MCF 10A (cell line): ENCODE measurements at regions not wholly inside any gene's neighbourhood (a gene's known extent, or its start where the extent isn't known, plus 50 kb on each side); places are given as distances from the start of the nearest gene placed in this dataset.

ENCODE experiments used
- BruUV-seq: library from RNA; stranded (reverse); fragments of 400-500 nt; replicated peaks from 2 replicates; lab custom pipeline; 2021; lab: Mats Ljungman, UMichigan
- CTCF ChIA-PET: fragments of 300-600 bp; sonication (Branson Sonifier 250); formaldehyde crosslinking; extraction: SDS; loops from one replicate; lab custom pipeline; 2021; ENCODE audit warnings: antibody characterized with exemption, inconsistent platforms; lab: Yijun Ruan, JAX
- POLR2A ChIA-PET: fragments of 300-600, 350-650 bp; sonication (Branson Sonifier 250); formaldehyde crosslinking; extraction: SDS; loops from one replicate; lab custom pipeline; 2020; ENCODE audit warnings: antibody characterized with exemption, inconsistent platforms; lab: Yijun Ruan, JAX
- DNase-seq: peaks from one replicate; pipeline ENCODE4 v3.0.0-alpha.2; 2018; ENCODE audit not compliant: unreplicated experiment
- H3K27ac Mint-ChIP-seq: one replicate; pipeline ENCODE4 v1.8.0; 2022; ENCODE audit warnings: mild to moderate bottlenecking, low read depth, mixed read lengths; ENCODE audit not compliant: unreplicated experiment
- H3K27me3 Mint-ChIP-seq: one replicate; pipeline ENCODE4 v1.8.0; 2022; ENCODE audit warnings: mixed read lengths; ENCODE audit not compliant: insufficient read depth, unreplicated experiment
- H3K36me3 Mint-ChIP-seq: one replicate; pipeline ENCODE4 v1.8.0; 2022; ENCODE audit warnings: mild to moderate bottlenecking, moderate library complexity, mixed read lengths; ENCODE audit not compliant: insufficient read depth, unreplicated experiment
- H3K4me1 Mint-ChIP-seq: one replicate; pipeline ENCODE4 v1.8.0; 2022; ENCODE audit warnings: mixed read lengths; ENCODE audit not compliant: insufficient read depth, unreplicated experiment
- H3K4me3 Mint-ChIP-seq: one replicate; pipeline ENCODE4 v1.8.0; 2022; ENCODE audit warnings: mild to moderate bottlenecking, moderate library complexity, mixed read lengths; ENCODE audit not compliant: unreplicated experiment
- H3K9me3 Mint-ChIP-seq: one replicate; pipeline ENCODE4 v1.8.0; 2022; ENCODE audit warnings: mixed read lengths; ENCODE audit not compliant: unreplicated experiment
- intact Hi-C: fragments of 100-400 bp; cut with micrococcal nuclease; formaldehyde crosslinking; loops from 2 replicates; pipeline ENCODE4 v1.14.1; 2022
- TF ChIP-seq, protein P1 (sequence below): fragments of 200-600 bp; IDR thresholded peaks from one replicate; pipeline ENCODE4 v1.8.0; 2022; ENCODE audit warnings: antibody characterized with exemption, mild to moderate bottlenecking; ENCODE audit not compliant: unreplicated experiment

DNA sequence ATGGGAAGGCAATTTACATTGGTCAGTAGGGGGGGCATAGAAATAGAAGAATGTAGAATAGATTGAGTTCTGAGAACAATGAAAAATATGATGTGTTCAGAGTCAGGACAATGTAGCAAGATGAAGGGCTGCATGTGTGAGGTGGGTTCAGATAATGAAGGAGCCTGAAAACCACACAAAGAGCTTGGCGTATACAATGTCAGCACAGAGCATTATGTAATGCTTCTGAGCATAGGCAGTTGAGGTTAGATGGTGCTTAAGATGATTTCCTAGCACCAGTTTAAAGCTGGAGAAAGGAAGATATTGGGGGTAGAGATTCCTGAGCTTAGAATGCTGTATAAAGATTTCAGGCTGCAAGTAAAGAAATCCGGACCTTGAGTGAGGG, 202.0 kb upstream of the SNX7 start:
- H3K9me3 Mint-ChIP-seq: no peaks in the 10 kb centered on the region
- no TSS peak for BruUV-seq
- POLR2A ChIA-PET: no interaction called here
- H3K36me3 Mint-ChIP-seq: no peaks in the 10 kb centered on the region
- TF ChIP-seq, protein P1, sequence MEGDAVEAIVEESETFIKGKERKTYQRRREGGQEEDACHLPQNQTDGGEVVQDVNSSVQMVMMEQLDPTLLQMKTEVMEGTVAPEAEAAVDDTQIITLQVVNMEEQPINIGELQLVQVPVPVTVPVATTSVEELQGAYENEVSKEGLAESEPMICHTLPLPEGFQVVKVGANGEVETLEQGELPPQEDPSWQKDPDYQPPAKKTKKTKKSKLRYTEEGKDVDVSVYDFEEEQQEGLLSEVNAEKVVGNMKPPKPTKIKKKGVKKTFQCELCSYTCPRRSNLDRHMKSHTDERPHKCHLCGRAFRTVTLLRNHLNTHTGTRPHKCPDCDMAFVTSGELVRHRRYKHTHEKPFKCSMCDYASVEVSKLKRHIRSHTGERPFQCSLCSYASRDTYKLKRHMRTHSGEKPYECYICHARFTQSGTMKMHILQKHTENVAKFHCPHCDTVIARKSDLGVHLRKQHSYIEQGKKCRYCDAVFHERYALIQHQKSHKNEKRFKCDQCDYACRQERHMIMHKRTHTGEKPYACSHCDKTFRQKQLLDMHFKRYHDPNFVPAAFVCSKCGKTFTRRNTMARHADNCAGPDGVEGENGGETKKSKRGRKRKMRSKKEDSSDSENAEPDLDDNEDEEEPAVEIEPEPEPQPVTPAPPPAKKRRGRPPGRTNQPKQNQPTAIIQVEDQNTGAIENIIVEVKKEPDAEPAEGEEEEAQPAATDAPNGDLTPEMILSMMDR: no peak
- no peaks in the 10 kb centered on the region for H3K27me3 Mint-ChIP-seq
- no peak overlapping the region for H3K4me3 Mint-ChIP-seq
- CTCF ChIA-PET: interaction anchor here (0.6 to 1.4 kb wide), 3 partner anchors 9 to 1668 kb away, joined by 3 to 10 read pairs (median 4); no protein-coding TSS in a partner anchor
- H3K27ac Mint-ChIP-seq: no peak overlapping the region
- no peak for DNase-seq
- H3K4me1 Mint-ChIP-seq: peaks cover 8% of the 10 kb centered on the region
- intact Hi-C loops: no loop called here

DNA sequence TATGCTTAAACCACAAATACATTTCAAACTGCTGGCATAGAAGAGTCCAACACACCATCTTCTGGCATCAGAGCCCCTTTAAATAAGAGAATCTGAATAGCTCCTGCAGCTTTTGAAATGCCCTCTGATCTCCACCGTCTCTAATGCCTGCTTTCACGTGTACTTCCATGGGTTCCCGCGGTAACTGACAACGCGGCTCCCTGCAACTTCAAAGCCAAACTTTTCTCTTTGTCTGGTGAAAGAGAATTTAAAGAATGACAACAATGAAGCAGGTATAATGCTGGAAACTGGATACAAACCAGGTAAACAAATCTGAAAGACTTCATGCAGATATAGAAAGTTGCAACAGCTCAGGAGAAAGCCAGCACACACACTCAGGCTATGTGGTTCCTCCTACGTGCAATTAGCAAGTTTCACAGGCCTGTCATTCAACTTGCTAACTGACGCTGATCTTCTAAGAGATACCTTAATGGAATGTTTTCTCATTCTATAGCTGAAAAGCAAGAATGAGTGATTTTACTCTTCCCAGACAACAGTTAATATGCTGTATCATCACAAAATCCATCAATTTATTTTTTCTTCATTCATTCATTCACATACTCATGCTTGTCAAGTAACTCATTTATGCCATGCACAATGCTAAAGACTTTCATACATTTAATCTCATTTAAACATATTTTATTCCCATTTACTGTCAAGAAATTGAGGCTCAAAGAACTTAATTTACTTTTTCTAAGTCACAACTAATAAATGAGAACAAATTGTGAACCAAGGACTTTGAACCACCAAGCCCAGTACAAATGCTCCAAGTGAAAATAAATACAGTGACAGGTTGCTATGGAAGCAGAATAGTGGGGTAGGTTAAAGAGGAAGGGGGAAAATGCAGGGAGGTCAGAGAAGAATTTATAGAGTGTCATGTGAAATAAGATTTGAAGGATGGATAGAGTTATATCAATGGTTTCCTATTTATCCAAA, 202.7 kb upstream of the SNX7 start:
- no peaks in the 10 kb centered on the region for H3K27me3 Mint-ChIP-seq
- CTCF ChIA-PET: interaction anchor here (0.6 to 1.4 kb wide), 4 partner anchors 10 to 1667 kb away, joined by 3 to 10 read pairs (median 4); no protein-coding TSS in a partner anchor
- POLR2A ChIA-PET: no interaction called here
- H3K4me1 Mint-ChIP-seq: peaks cover 6% of the 10 kb centered on the region
- no peak for DNase-seq
- no peak overlapping the region for H3K4me3 Mint-ChIP-seq
- TF ChIP-seq, protein P1: no peak
- no TSS peak for BruUV-seq
- H3K36me3 Mint-ChIP-seq: no peaks in the 10 kb centered on the region
- intact Hi-C loops: no loop called here
- no peak overlapping the region for H3K27ac Mint-ChIP-seq
- H3K9me3 Mint-ChIP-seq: no peaks in the 10 kb centered on the region

DNA sequence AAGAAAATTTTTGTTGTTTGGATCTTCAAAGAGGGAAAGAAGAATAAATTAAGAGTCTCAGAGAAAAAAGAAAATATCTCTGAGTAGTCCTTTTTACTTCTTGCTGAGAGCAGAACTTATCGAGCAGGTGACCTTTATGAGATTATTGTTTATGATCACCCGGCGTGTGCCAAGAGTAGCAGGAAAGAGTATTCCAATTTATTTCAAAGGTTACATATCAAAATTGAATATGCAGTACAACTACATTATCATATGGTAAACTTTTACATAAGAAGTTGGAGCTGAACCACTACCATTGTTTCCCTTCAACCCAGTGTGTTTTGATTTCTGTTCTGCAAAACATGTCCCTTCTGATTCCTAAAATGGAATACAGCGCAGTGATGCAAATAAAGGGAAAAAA, 204.3 kb upstream of the SNX7 start:
- BruUV-seq: no TSS peak
- Mint-ChIP-seq H3K4me1 (peaks cover 5% of the 10 kb centered on the region), H3K27ac (no peak overlapping the region), H3K36me3 (no peaks in the 10 kb centered on the region), H3K27me3 (no peaks in the 10 kb centered on the region), H3K9me3 (no peaks in the 10 kb centered on the region), H3K4me3 (no peak overlapping the region)
- TF ChIP-seq, protein P1: no peak
- no peak for DNase-seq
- CTCF ChIA-PET: no interaction called here
- POLR2A ChIA-PET: no interaction called here
- intact Hi-C loops: no loop called here

DNA sequence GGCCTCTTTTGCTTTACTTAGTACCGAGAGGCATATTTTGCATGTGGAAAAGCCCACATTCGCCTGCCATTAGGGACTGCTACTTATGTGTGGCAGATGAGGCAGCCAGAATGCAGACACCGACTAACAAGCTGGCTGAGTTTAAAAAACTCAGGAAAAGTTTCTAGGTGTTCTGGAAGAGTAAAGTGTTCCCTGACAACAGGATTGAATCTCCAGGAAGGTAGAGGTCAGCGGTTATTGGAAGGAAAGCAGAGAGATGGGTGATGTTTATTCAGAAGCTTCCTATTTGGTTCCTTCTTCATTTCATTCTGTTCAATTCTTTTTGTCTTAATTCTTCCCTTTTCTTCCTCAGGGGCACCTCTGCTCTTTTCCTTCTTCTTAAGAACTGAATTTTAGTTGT, 206.9 kb upstream of the SNX7 start:
- TF ChIP-seq, protein P1: no peak
- CTCF ChIA-PET: no interaction called here
- Mint-ChIP-seq H3K27ac (no peak overlapping the region), H3K9me3 (no peaks in the 10 kb centered on the region), H3K36me3 (no peaks in the 10 kb centered on the region), H3K27me3 (no peaks in the 10 kb centered on the region), H3K4me3 (no peak overlapping the region), H3K4me1 (no peaks in the 10 kb centered on the region)
- DNase-seq: no peak
- BruUV-seq: no TSS peak
- intact Hi-C loops: no loop called here
- POLR2A ChIA-PET: no interaction called here
